ENCODE measurements at regions not wholly inside any gene's neighbourhood (a gene's known extent, or its start where the extent isn't known, plus 50 kb on each side); places are given as distances from the start of the nearest gene placed in this dataset.

DNA sequence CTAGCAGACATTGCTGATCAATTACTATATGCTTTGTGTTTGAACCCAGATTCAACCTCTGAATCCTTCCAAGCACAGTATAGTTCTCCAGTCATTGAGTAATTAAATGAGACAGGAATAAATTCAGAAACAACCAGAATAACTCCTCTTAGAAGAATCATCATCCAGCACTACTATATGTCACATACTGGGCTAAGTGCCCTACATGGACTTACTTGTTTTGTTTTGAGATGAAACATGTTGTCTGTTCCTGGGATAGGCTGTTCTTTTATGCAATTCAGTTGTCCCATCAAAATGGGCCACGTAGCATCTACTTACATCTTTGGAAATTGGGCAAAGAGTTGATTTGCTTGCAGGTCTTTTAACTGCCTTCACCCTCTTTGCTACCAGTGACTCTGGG is 365.5 kb upstream of the SUCLG2 start:
- intact Hi-C loops (cut with DNase I; ENCODE audit: low total_unique reads): no loop called here
- Histone ChIP-seq H3K36me3 (no peaks in the 10 kb centered on the region), H3K27me3 (replicated peaks in 1 of 7) (no peaks in the 10 kb centered on the region), H3K9me3 (no peaks in the 10 kb centered on the region), H3K4me1 (no peaks in the 10 kb centered on the region), H3K4me3 (no peak overlapping the region), H3K27ac (no peak overlapping the region)
- TF ChIP-seq, protein P1, sequence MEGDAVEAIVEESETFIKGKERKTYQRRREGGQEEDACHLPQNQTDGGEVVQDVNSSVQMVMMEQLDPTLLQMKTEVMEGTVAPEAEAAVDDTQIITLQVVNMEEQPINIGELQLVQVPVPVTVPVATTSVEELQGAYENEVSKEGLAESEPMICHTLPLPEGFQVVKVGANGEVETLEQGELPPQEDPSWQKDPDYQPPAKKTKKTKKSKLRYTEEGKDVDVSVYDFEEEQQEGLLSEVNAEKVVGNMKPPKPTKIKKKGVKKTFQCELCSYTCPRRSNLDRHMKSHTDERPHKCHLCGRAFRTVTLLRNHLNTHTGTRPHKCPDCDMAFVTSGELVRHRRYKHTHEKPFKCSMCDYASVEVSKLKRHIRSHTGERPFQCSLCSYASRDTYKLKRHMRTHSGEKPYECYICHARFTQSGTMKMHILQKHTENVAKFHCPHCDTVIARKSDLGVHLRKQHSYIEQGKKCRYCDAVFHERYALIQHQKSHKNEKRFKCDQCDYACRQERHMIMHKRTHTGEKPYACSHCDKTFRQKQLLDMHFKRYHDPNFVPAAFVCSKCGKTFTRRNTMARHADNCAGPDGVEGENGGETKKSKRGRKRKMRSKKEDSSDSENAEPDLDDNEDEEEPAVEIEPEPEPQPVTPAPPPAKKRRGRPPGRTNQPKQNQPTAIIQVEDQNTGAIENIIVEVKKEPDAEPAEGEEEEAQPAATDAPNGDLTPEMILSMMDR (IDR thresholded peaks at IDR 0.05 in 8 of 11, conservative IDR thresholded peaks at IDR 0.05 in 3 of 11): no peak
- no peak for TF ChIP-seq POLR2A (IDR thresholded peaks at IDR 0.05)
- TF ChIP-seq POLR2AphosphoS5 (IDR thresholded peaks at IDR 0.05): no peak
- 53 to 78% (median 64%) methylated on average over 1 of the region's 1 CpG for WGBS, 5 donors
- no peak for DNase-seq

GRCh38 chr3:68018275-68018674 is 363.9 kb upstream of the SUCLG2 start:
- no peak overlapping the region for H3K27ac ChIP-seq
- 76 to 93% (median 85%) methylated on average over 1 of the region's 1 CpG for WGBS, 5 donors
- no peak for TF ChIP-seq POLR2A (IDR thresholded peaks at IDR 0.05)
- TF ChIP-seq, protein P1 (IDR thresholded peaks at IDR 0.05 in 8 of 11, conservative IDR thresholded peaks at IDR 0.05 in 3 of 11): no peak
- no peak for TF ChIP-seq POLR2AphosphoS5 (IDR thresholded peaks at IDR 0.05)

DNA sequence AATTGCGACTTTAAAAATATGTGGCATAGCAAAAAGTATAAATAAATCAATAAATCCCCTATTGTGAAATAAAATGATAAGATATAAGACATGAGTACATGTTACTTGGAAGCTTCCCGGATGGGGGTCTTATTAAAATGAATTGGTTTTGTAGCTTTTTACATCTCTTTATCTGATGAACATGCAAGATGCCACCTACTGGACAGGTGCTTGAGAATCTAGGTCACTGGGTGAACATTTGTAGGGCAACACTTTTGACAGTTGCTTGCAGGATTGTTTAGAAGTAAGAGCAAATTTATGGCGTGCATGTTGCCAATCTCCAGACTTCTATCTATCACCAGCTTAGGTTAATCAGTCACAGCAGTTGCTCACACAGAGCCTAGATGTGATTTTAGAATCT is 362.7 kb upstream of the SUCLG2 start:
- WGBS, 5 donors: 71 to 87% (median 83%) methylated on average over 3 of the region's 3 CpGs
- intact Hi-C loops (cut with DNase I; ENCODE audit: low total_unique reads): no loop called here
- no peak for DNase-seq
- Histone ChIP-seq H3K4me3 (no peak overlapping the region), H3K27ac (no peak overlapping the region), H3K36me3 (no peaks in the 10 kb centered on the region), H3K4me1 (no peaks in the 10 kb centered on the region), H3K9me3 (no peaks in the 10 kb centered on the region), H3K27me3 (replicated peaks in 1 of 7) (no peaks in the 10 kb centered on the region)
- TF ChIP-seq, protein P1 (IDR thresholded peaks at IDR 0.05 in 8 of 11, conservative IDR thresholded peaks at IDR 0.05 in 3 of 11): no peak
- no peak for TF ChIP-seq POLR2A (IDR thresholded peaks at IDR 0.05)
- TF ChIP-seq POLR2AphosphoS5 (IDR thresholded peaks at IDR 0.05): no peak

More at GRCh38 chr3:68018275-68018674, 363.9 kb upstream of the SUCLG2 start:
- DNase-seq: no peak
- H3K4me3 ChIP-seq: no peak overlapping the region
- no peaks in the 10 kb centered on the region for H3K36me3 ChIP-seq
- no peaks in the 10 kb centered on the region for H3K4me1 ChIP-seq
- intact Hi-C loops (cut with DNase I; ENCODE audit: low total_unique reads): no loop called here
- no peaks in the 10 kb centered on the region for H3K27me3 ChIP-seq (replicated peaks in 1 of 7)
- no peaks in the 10 kb centered on the region for H3K9me3 ChIP-seq

DNA sequence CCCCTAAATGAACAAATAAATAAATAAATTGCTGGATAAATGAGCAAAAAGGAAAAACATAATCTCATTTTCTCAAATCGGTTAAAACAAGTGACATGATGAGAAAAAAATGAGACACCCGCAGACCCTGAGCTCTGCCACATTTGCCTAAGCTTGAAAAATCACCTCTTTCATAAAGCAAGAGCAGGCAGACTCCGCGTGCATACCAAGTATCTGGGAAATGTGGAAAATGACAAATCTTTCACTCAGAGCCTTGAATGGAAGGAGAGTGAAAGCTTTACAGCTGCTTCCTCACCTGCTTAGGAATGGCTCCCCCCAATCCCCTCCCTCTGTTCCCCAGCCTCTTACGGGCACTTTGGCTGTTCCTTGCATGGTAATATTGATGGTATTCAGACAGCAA is 355.5 kb upstream of the SUCLG2 start:
- WGBS, 5 donors: 66 to 82% (median 79%) methylated on average over 5 of the region's 5 CpGs
- H3K27ac ChIP-seq: no peak overlapping the region
- TF ChIP-seq POLR2A (IDR thresholded peaks at IDR 0.05) (no peak), POLR2AphosphoS5 (IDR thresholded peaks at IDR 0.05) (no peak)
- TF ChIP-seq, protein P1 (IDR thresholded peaks at IDR 0.05 in 8 of 11, conservative IDR thresholded peaks at IDR 0.05 in 3 of 11): no peak

More for the DNA sequence above, 355.5 kb upstream of the SUCLG2 start:
- Histone ChIP-seq H3K4me1 (peaks cover 0 to 11% (median 3%) of the 10 kb centered on the region in 6 donors), H3K9me3 (no peaks in the 10 kb centered on the region), H3K36me3 (no peaks in the 10 kb centered on the region), H3K27me3 (replicated peaks in 1 of 7) (peaks cover 0 to 40% (median 15%) of the 10 kb centered on the region in 7 donors), H3K4me3 (no peak overlapping the region)
- DNase-seq: no peak
- intact Hi-C loops (cut with DNase I; ENCODE audit: low total_unique reads): no loop called here
